Activated CD8-positive, alpha-beta memory T cell treated with anti-CD3 and anti-CD28 coated beads, Interleukin-2, amount 10 ng/mL, durations not matched to agents 7 days and 5 days (primary cell): ENCODE measurements at regions not wholly inside any gene's neighbourhood (a gene's known extent, or its start where the extent isn't known, plus 50 kb on each side); places are given as distances from the start of the nearest gene placed in this dataset.

Source experiments
- ATAC-seq: fragments of 150-1000 bp; cut with Tn5 transposase; one replicate; pipeline ENCODE4 v1.10.0; 2021; ENCODE audit warnings: moderate library complexity
- CTCF ChIA-PET: fragments of 350-600 bp; sonication (Branson Sonifier 250); formaldehyde crosslinking; loops from one replicate; lab custom pipeline; 2021; ENCODE audit warnings: antibody characterized with exemption; lab: Charles Lee
- DNase-seq: peaks from one replicate; pipeline ENCODE4 v3.0.0-alpha.2; 2020
- H3K27ac Mint-ChIP-seq: one replicate; pipeline ENCODE4 v1.8.0; 2021; ENCODE audit warnings: mild to moderate bottlenecking, mixed read lengths
- H3K27me3 Mint-ChIP-seq: one replicate; pipeline ENCODE4 v1.8.0; 2021; ENCODE audit warnings: mixed read lengths
- H3K36me3 Mint-ChIP-seq: one replicate; pipeline ENCODE4 v1.8.0; 2021; ENCODE audit warnings: mild to moderate bottlenecking, mixed read lengths
- H3K4me1 Mint-ChIP-seq: one replicate; pipeline ENCODE4 v1.8.0; 2021; ENCODE audit warnings: mixed read lengths
- H3K4me3 Mint-ChIP-seq: one replicate; pipeline ENCODE4 v1.8.0; 2021; ENCODE audit warnings: mild to moderate bottlenecking, moderate library complexity, mixed read lengths
- H3K9me3 Mint-ChIP-seq: one replicate; pipeline ENCODE4 v1.8.0; 2022; ENCODE audit warnings: low read depth, mixed read lengths

DNA sequence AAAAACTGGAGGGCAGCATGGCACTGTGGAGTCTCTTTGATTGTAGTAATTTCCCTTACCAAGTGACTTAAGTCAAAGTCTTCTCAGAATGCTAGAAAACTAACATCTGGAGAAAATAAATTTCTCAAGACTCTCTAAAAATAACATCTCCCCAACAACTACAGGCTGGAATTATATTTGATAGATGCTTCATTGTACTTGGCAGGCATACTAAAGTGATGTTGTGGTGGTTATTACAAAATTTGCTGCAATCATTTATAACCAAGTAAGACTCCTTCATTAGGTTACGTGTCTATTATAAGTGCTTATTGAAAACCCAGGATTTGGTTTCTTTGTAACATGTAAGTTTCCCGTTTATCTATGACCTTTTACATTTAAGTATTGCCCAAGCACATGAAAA is 132.9 kb upstream of the NRIP1 start:
- Mint-ChIP-seq H3K4me3 (no peak overlapping the region), H3K9me3 (no peaks in the 10 kb centered on the region), H3K4me1 (no peaks in the 10 kb centered on the region), H3K36me3 (no peaks in the 10 kb centered on the region), H3K27ac (no peak overlapping the region), H3K27me3 (peaks cover 4% of the 10 kb centered on the region)
- CTCF ChIA-PET: no interaction called here
- DNase-seq (no peak), ATAC-seq (no peak)

DNA sequence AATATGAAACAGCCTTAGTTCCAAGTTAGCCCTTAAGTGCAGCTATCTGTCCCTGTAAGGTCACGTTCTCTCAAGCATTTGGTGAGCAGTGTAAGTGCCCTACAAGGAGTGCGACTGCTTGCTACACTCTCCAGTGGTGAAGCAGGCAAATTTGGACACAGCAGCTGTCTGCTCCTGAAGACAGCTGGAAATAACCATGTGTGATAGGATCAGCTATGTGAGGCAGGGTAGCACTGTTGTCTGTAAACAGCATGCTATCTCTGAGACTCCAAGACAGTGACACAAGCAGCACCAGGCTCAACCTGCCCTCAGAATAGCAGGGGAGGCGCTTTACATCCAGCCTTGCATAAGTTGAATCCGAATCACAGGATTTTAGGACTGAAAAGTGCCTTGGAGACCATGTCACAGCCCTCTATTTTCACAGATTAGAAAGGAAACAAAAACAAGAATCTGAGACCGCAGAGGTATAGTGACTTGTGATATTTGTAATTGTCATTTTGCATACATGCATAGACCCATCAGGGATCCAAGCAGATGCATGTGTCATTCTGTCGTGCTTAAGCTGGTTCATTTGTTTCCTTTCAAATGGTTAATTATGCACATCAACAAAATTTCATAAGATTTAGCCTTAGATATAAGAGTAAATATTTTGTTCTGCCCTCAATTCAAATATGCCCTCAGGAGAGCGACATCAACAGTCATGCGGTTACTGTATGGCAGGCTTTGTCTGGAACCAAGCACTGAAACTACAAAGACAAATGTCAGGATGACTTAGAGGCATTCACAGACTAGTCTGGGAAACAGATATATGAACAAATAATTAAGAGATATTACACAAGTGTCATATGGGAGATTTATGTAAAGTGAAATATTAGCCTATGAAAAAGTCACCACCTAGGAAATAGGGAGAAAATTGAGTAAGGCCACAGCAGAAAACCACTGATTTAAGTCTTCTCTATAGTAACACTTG is 134.9 kb upstream of the NRIP1 start:
- Mint-ChIP-seq H3K4me1 (no peaks in the 10 kb centered on the region), H3K36me3 (no peaks in the 10 kb centered on the region), H3K9me3 (no peaks in the 10 kb centered on the region), H3K27me3 (peaks cover 4% of the 10 kb centered on the region), H3K4me3 (no peak overlapping the region), H3K27ac (no peak overlapping the region)
- no peak for DNase-seq
- no peak for ATAC-seq
- CTCF ChIA-PET: no interaction called here

DNA sequence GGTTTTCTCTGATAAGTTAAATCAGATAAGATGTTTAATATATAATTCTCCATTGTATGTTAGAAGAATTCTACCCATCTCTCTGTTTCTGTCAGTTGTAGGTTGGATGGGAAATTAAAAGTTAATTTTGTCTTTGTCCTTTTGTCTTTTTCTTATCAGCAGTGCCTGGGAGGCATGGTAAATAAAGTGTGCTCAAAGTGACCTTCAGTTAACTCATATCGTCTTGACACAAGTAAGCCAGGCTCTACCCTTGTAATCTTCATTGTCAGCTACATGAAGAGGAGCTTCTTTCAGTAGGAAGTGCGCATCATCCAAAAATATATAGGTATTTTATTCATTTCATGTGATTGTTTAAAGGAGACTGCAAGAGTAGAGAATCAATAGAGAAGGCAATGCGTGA is 138.9 kb upstream of the NRIP1 start:
- no peak overlapping the region for H3K4me3 Mint-ChIP-seq
- no peak for ATAC-seq
- H3K27me3 Mint-ChIP-seq: peaks cover 10% of the 10 kb centered on the region
- no peak for DNase-seq
- no peaks in the 10 kb centered on the region for H3K36me3 Mint-ChIP-seq
- CTCF ChIA-PET: no interaction called here
- H3K4me1 Mint-ChIP-seq: no peaks in the 10 kb centered on the region
- H3K9me3 Mint-ChIP-seq: no peaks in the 10 kb centered on the region
- H3K27ac Mint-ChIP-seq: no peak overlapping the region

- H3K4me3 Mint-ChIP-seq: no peak overlapping the region
- H3K9me3 Mint-ChIP-seq: no peaks in the 10 kb centered on the region
- no peaks in the 10 kb centered on the region for H3K36me3 Mint-ChIP-seq
- H3K27me3 Mint-ChIP-seq: peaks cover 10% of the 10 kb centered on the region
- H3K4me1 Mint-ChIP-seq: no peaks in the 10 kb centered on the region
- H3K27ac Mint-ChIP-seq: no peak overlapping the region
- CTCF ChIA-PET: no interaction called here
- ATAC-seq (no peak), DNase-seq (no peak)
These were observed 139.6 kb upstream of the NRIP1 start for GRCh38 chr21:15204140-15204969.

- Mint-ChIP-seq H3K27me3 (peaks cover 10% of the 10 kb centered on the region), H3K4me3 (no peak overlapping the region), H3K36me3 (no peaks in the 10 kb centered on the region), H3K27ac (no peak overlapping the region), H3K9me3 (no peaks in the 10 kb centered on the region), H3K4me1 (no peaks in the 10 kb centered on the region)
- CTCF ChIA-PET: no interaction called here
- DNase-seq (no peak), ATAC-seq (no peak)
These were observed 140.1 kb upstream of the NRIP1 start for GRCh38 chr21:15204970-15205286.

DNA sequence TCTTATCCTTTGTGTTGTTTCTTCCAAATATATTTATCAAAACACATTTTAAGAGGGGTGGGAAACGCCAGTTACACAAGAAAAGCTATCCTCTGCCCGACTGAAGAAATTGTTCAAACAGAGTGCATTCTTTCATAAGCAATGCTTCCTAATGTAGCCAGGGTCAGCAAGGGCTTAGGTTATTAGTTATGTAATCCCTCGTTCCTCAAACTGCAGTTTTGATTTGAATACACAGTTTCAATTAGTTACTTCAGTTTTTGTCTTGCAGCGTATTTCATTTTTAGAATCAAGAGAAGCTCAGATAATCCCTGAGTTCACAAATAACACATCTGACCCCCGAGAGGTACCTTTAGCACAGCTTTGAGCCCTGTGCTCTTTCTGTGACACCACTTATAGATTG is 141.7 kb upstream of the NRIP1 start:
- DNase-seq (no peak), ATAC-seq (no peak)
- peaks cover 10% of the 10 kb centered on the region for H3K27me3 Mint-ChIP-seq
- H3K9me3 Mint-ChIP-seq: no peaks in the 10 kb centered on the region
- no peaks in the 10 kb centered on the region for H3K36me3 Mint-ChIP-seq
- no peak overlapping the region for H3K4me3 Mint-ChIP-seq
- no peak overlapping the region for H3K27ac Mint-ChIP-seq
- CTCF ChIA-PET: no interaction called here
- no peaks in the 10 kb centered on the region for H3K4me1 Mint-ChIP-seq

GRCh38 chr21:15207231-15207630 is 142.4 kb upstream of the NRIP1 start:
- Mint-ChIP-seq H3K27ac (no peak overlapping the region), H3K4me1 (no peaks in the 10 kb centered on the region), H3K27me3 (peaks cover 10% of the 10 kb centered on the region), H3K36me3 (no peaks in the 10 kb centered on the region), H3K9me3 (no peaks in the 10 kb centered on the region), H3K4me3 (no peak overlapping the region)
- CTCF ChIA-PET: no interaction called here
- ATAC-seq (no peak), DNase-seq (no peak)

GRCh38 chr21:15207635-15208370 is 143.0 kb upstream of the NRIP1 start:
- Mint-ChIP-seq H3K9me3 (no peaks in the 10 kb centered on the region), H3K27me3 (peaks cover 10% of the 10 kb centered on the region), H3K27ac (no peak overlapping the region), H3K4me3 (no peak overlapping the region), H3K36me3 (no peaks in the 10 kb centered on the region), H3K4me1 (no peaks in the 10 kb centered on the region)
- ATAC-seq (no peak), DNase-seq (no peak)
- CTCF ChIA-PET: no interaction called here

DNA sequence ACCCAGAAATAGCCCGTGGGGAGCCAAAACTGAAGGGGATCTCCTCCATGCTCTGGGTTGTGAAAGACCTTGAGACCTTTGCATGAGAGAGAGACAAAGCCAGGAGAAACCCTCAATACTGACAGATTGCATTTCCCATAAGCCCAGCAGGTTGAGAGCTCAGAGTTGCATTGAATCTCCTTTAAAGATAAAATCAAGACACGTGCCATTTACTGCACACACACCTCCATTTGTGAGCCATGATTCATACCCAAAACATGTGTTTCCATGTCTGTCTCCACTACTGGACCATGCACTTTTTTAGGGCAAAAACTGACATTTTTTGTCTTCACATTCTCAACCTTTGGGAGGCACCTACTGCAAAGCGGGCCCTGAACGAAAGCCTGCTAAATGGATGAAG is 144.0 kb upstream of the NRIP1 start:
- Mint-ChIP-seq H3K4me3 (no peak overlapping the region), H3K27me3 (peaks cover 10% of the 10 kb centered on the region), H3K36me3 (no peaks in the 10 kb centered on the region), H3K9me3 (no peaks in the 10 kb centered on the region), H3K4me1 (no peaks in the 10 kb centered on the region), H3K27ac (no peak overlapping the region)
- DNase-seq: no peak
- no peak for ATAC-seq
- CTCF ChIA-PET: no interaction called here

GRCh38 chr21:15209224-15209623 is 144.4 kb upstream of the NRIP1 start:
- H3K9me3 Mint-ChIP-seq: no peaks in the 10 kb centered on the region
- CTCF ChIA-PET: no interaction called here
- no peaks in the 10 kb centered on the region for H3K4me1 Mint-ChIP-seq
- H3K36me3 Mint-ChIP-seq: no peaks in the 10 kb centered on the region
- ATAC-seq (no peak), DNase-seq (no peak)
- H3K4me3 Mint-ChIP-seq: no peak overlapping the region
- H3K27ac Mint-ChIP-seq: no peak overlapping the region
- peaks cover 10% of the 10 kb centered on the region for H3K27me3 Mint-ChIP-seq

DNA sequence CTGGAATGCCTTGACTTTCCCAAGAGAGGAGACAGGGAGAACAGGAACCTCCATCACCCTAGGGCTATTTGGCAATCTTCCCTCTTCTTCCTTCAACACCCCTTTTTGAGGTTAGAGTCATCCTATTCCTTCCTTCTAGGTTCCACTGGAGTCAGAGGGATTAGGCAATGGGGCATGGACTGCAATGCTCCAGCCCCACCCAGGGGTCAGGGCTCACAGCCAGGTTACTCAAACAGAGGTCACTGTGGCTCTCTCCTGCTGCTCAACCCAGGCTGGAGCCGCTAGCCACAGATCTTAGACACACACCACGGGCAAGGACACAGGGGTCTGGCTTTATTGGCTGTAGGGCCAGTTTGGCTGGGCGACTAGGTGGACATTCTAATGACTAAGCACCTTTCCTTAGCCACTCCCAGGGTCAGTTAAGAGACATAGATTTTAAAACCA is 145.5 kb upstream of the NRIP1 start:
- ATAC-seq (no peak), DNase-seq (no peak)
- no peaks in the 10 kb centered on the region for H3K4me1 Mint-ChIP-seq
- H3K4me3 Mint-ChIP-seq: no peak overlapping the region
- no peaks in the 10 kb centered on the region for H3K9me3 Mint-ChIP-seq
- CTCF ChIA-PET: no interaction called here
- H3K36me3 Mint-ChIP-seq: no peaks in the 10 kb centered on the region
- H3K27ac Mint-ChIP-seq: no peak overlapping the region
- peaks cover 7% of the 10 kb centered on the region for H3K27me3 Mint-ChIP-seq

DNA sequence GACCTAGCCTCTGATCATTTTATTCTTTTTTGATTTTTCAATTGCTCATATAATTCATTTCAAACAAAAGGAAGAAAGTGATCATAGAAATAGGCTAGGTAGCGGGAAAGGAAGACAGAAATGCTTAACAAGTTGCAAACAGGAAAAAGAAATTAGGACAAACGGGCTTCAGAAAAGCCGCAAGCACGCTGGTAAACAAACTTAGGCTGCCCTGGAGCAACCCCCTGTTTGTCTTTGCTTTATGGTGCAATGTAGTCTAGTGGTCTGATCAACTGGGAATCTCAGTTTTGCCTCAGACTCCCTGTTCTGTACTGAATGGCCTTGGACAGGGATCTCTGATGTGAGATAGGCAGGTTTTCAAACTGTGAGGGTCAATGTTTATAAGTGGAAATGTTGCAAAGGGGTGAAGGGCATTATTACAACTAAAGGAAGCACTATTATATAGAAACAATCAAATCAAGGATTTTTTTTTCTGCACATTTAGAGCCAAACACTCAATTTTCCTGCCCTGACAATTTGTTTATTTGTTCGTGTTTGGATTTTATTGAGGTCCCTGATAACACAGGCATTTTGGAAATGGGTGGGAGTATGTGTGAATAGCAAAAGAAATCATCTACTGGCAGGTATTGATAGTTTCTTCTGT is 146.8 kb upstream of the NRIP1 start:
- ATAC-seq (no peak), DNase-seq (no peak)
- Mint-ChIP-seq H3K36me3 (no peaks in the 10 kb centered on the region), H3K4me1 (no peaks in the 10 kb centered on the region), H3K4me3 (no peak overlapping the region), H3K27me3 (peaks cover 1% of the 10 kb centered on the region), H3K27ac (no peak overlapping the region), H3K9me3 (no peaks in the 10 kb centered on the region)
- CTCF ChIA-PET: no interaction called here

DNA sequence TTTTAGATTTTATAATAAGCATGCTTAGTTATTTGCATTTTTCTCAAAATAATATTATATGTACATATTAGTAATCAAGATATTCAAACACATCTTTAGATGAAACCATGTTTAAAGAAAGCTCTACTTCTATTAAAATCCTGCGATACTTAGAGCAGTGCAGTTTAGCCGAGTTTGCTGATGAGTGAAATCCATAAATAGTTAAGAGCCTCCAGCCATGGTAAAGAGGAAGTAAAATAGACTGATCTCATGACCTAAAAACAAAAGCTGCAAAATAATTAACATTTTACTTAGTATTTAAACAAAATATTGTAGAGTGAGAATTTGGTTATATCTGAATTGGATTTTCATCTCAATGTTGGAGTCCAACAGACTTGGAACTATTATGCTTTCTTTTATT is 147.4 kb upstream of the NRIP1 start:
- no peak for ATAC-seq
- no peak overlapping the region for H3K4me3 Mint-ChIP-seq
- no peaks in the 10 kb centered on the region for H3K9me3 Mint-ChIP-seq
- CTCF ChIA-PET: no interaction called here
- no peak for DNase-seq
- no peak overlapping the region for H3K27ac Mint-ChIP-seq
- H3K36me3 Mint-ChIP-seq: no peaks in the 10 kb centered on the region
- no peaks in the 10 kb centered on the region for H3K4me1 Mint-ChIP-seq
- H3K27me3 Mint-ChIP-seq: no peaks in the 10 kb centered on the region
